SK-N-SH (cell line): ENCODE measurements at regions not wholly inside any gene's neighbourhood (a gene's known extent, or its start where the extent isn't known, plus 50 kb on each side); places are given as distances from the start of the nearest gene placed in this dataset.

ENCODE experiments used
- CTCF ChIA-PET: fragments of 300-600, 350-600 bp; formaldehyde crosslinking; extraction: SDS; loops from one replicate; lab custom pipeline; 2021; lab: Yijun Ruan, JAX
- POLR2A ChIA-PET: fragments of 350-600 bp; sonication (Branson Sonifier 250); formaldehyde crosslinking; extraction: SDS; loops from one replicate; lab custom pipeline; 2020; ENCODE audit warnings: antibody characterized with exemption, inconsistent platforms; lab: Yijun Ruan, JAX
- DNase-seq: peaks from one replicate; pipeline ENCODE4 v3.0.0; 2012
- H2AFZ ChIP-seq: fragments of 200-600 bp; sonication (generic); 2 replicates; pipeline ENCODE4 v1.8.1; 2016; ENCODE audit warnings: antibody characterized with exemption, mild to moderate bottlenecking, low read depth
- H3F3A ChIP-seq: fragments of 200-600 bp; sonication (generic); replicated peaks from 2 replicates; pipeline ENCODE3; 2016; ENCODE audit warnings: antibody characterized with exemption, mild to moderate bottlenecking; ENCODE audit not compliant: insufficient read depth
- H3K27ac ChIP-seq, 2 experiments: fragments of 200-500 bp in 1 of 2; fragments of 200-600 bp in 1 of 2; sonication (Bioruptor generic) in 1 of 2; sonication (generic), shearing (Covaris generic) in 1 of 2; 2 replicates each; pipeline versions ENCODE4 v1.5.1 to v1.6.1; 2014 to 2016; ENCODE audit warnings: low read depth in 2 of 2, inconsistent platforms in 1 of 2, low read length in 1 of 2, mild to moderate bottlenecking in 1 of 2, mixed read lengths in 1 of 2
- H3K27me3 ChIP-seq: fragments of 200-600 bp; sonication (generic), shearing (Covaris generic); 2 replicates; pipeline ENCODE4 v1.6.1; 2016; ENCODE audit warnings: mixed run types; ENCODE audit not compliant: insufficient read depth
- H3K36me3 ChIP-seq, 2 experiments: fragments of 200-500 bp in 1 of 2; fragments of 200-600 bp in 1 of 2; sonication (Bioruptor generic) in 1 of 2; sonication (generic) in 1 of 2; replicated peaks in 1 of 2; 2 replicates each; pipeline versions ENCODE3 to v1.5.1; 2014 to 2016; ENCODE audit warnings: low read length in 1 of 2, mild to moderate bottlenecking in 1 of 2; ENCODE audit not compliant: insufficient read depth in 2 of 2, control insufficient read depth in 1 of 2
- H3K4me1 ChIP-seq, 2 experiments: fragments of 200-500 bp in 1 of 2; fragments of 200-600 bp in 1 of 2; sonication (Bioruptor generic) in 1 of 2; sonication (generic), shearing (Covaris generic) in 1 of 2; 2 replicates each; pipeline versions ENCODE4 v1.5.1 to v1.6.1; 2014 to 2016; ENCODE audit warnings: low read depth in 1 of 2, low read length in 1 of 2, mixed run types in 1 of 2; ENCODE audit not compliant: insufficient read depth in 2 of 2, control insufficient read depth in 1 of 2
- H3K4me2 ChIP-seq: fragments of 200-600 bp; sonication (generic), shearing (Covaris generic); 2 replicates; pipeline ENCODE4 v1.6.1; 2017; ENCODE audit warnings: mixed run types
- H3K4me3 ChIP-seq, 2 experiments: fragments of 200-500 bp in 1 of 2; fragments of 200-600 bp in 1 of 2; sonication (Bioruptor generic) in 1 of 2; sonication (generic), shearing (Covaris generic) in 1 of 2; 2 replicates each; pipeline versions ENCODE4 v1.5.1 to v1.8.1; 2014 to 2016; ENCODE audit warnings: low read depth in 2 of 2, inconsistent platforms in 1 of 2, low read length in 1 of 2, mild to moderate bottlenecking in 1 of 2, mixed read lengths in 1 of 2, moderate library complexity in 1 of 2
- H3K79me2 ChIP-seq: fragments of 200-600 bp; sonication (generic); 2 replicates; pipeline ENCODE4 v1.8.1; 2017; ENCODE audit warnings: mild to moderate bottlenecking; ENCODE audit not compliant: insufficient read depth
- H3K9ac ChIP-seq: fragments of 200-600 bp; sonication (generic); 2 replicates; pipeline ENCODE4 v1.6.1; 2017; ENCODE audit warnings: mixed run types
- H3K9me2 ChIP-seq: fragments of 200-600 bp; sonication (generic); 2 replicates; pipeline ENCODE4 v1.6.1; 2017; ENCODE audit warnings: mixed run types
- H3K9me3 ChIP-seq: fragments of 200-600 bp; sonication (generic); 2 replicates; pipeline ENCODE4 v1.6.1; 2017; ENCODE audit warnings: mixed run types, mild to moderate bottlenecking, moderate library complexity
- H4K20me1 ChIP-seq: fragments of 200-600 bp; sonication (generic); 2 replicates; pipeline ENCODE4 v1.6.1; 2017; ENCODE audit warnings: mild to moderate bottlenecking, mixed run types; ENCODE audit not compliant: insufficient read depth
- CHD2 ChIP-seq: fragments of 150-350 bp; IDR thresholded peaks from 2 replicates; pipeline ENCODE4 v1.6.1; 2018; ENCODE audit warnings: low read length; ENCODE audit not compliant: partially characterized antibody
- ELF1 ChIP-seq: IDR thresholded peaks from 2 replicates; pipeline ENCODE4 v1.4.0; 2012
- FOSL2 ChIP-seq: IDR thresholded peaks from 2 replicates; pipeline ENCODE4 v1.4.0; 2012; ENCODE audit warnings: low read depth, mild to moderate bottlenecking, moderate library complexity, borderline replicate concordance
- FOXJ3 ChIP-seq: sonication (generic); formaldehyde crosslinking; IDR thresholded peaks from 2 replicates; pipeline ENCODE4 v1.5.1; 2020; ENCODE audit warnings: mild to moderate bottlenecking, missing genetic modification reagents
- FOXM1 ChIP-seq: IDR thresholded peaks from 2 replicates; pipeline ENCODE4 v1.4.0; 2012; ENCODE audit warnings: low read depth, mild to moderate bottlenecking
- GABPA ChIP-seq: IDR thresholded peaks from 2 replicates; pipeline ENCODE4 v1.4.0; 2012; ENCODE audit warnings: low read depth, mild to moderate bottlenecking
- GATA2 ChIP-seq: sonication (generic); formaldehyde crosslinking; IDR thresholded peaks from 2 replicates; pipeline ENCODE4 v1.5.0; 2020; ENCODE audit warnings: mild to moderate bottlenecking, missing genetic modification reagents
- MEF2A ChIP-seq: IDR thresholded peaks from 2 replicates; pipeline ENCODE4 v1.4.0; 2012; ENCODE audit warnings: low read depth, borderline replicate concordance
- MXI1 ChIP-seq: IDR thresholded peaks from 2 replicates; pipeline ENCODE4 v1.6.1; 2012; ENCODE audit warnings: mild to moderate bottlenecking, low read depth, low read length, improper control_type of control experiment
- NFIC ChIP-seq: IDR thresholded peaks from 2 replicates; pipeline ENCODE4 v1.4.0; 2012; ENCODE audit warnings: borderline replicate concordance
- NRF1 ChIP-seq: IDR thresholded peaks from 2 replicates; pipeline ENCODE4 v1.6.1; 2012; ENCODE audit warnings: low read depth, mild to moderate bottlenecking, low read length
- POLR2AphosphoS5 ChIP-seq: IDR thresholded peaks from 2 replicates; pipeline ENCODE4 v1.6.1; 2012; ENCODE audit warnings: low read depth, low read length
- RAD21 ChIP-seq: IDR thresholded peaks from 2 replicates; pipeline ENCODE4 v1.6.1; 2012; ENCODE audit warnings: mild to moderate bottlenecking, low read length
- SIN3A ChIP-seq: IDR thresholded peaks from 2 replicates; pipeline ENCODE4 v1.6.1; 2012; ENCODE audit warnings: low read depth, mild to moderate bottlenecking, low read length, moderate library complexity, borderline replicate concordance
- WGBS: methylation state at CpG from one replicate; pipeline ENCODE4 v1.1.6; 2017; ENCODE audit warnings: low lambda C conversion rate; 5-methylcytosine and 5-hydroxymethylcytosine counted together
- TF ChIP-seq, protein P1 (sequence below): fragments of 200-600 bp; sonication (generic); IDR thresholded peaks from 2 replicates; pipeline ENCODE4 v1.6.1; 2017; ENCODE audit warnings: antibody characterized with exemption, mild to moderate bottlenecking, moderate library complexity
- TF ChIP-seq, protein P2 (sequence below): IDR thresholded peaks from 2 replicates; pipeline ENCODE4 v1.6.1; 2012; ENCODE audit warnings: mild to moderate bottlenecking, low read depth, low read length, moderate library complexity
- TF ChIP-seq, protein P3 (sequence below): fragments of 150-350 bp; IDR thresholded peaks from 2 replicates; pipeline ENCODE4 v1.6.1; 2017; ENCODE audit warnings: antibody characterized with exemption, low read length, low read depth, borderline replicate concordance
- TF ChIP-seq, protein P4 (sequence below): IDR thresholded peaks from 2 replicates; pipeline ENCODE4 v1.4.0; 2012; ENCODE audit warnings: low read depth
- TF ChIP-seq, protein P5 (sequence below): fragments of 150-350 bp; IDR thresholded peaks from 2 replicates; pipeline ENCODE4 v1.6.1; 2016; ENCODE audit warnings: mild to moderate bottlenecking, low read depth, low read length
- TF ChIP-seq, protein P6 (sequence below): IDR thresholded peaks from 2 replicates; pipeline ENCODE4 v1.4.0; 2012; ENCODE audit warnings: low read depth, borderline replicate concordance
- TF ChIP-seq, protein P7 (sequence below): IDR thresholded peaks from 2 replicates; pipeline ENCODE4 v1.4.0; 2012; ENCODE audit warnings: low read depth, borderline replicate concordance
- TF ChIP-seq, protein P8 (sequence below): IDR thresholded peaks from 2 replicates; pipeline ENCODE4; 2012

DNA sequence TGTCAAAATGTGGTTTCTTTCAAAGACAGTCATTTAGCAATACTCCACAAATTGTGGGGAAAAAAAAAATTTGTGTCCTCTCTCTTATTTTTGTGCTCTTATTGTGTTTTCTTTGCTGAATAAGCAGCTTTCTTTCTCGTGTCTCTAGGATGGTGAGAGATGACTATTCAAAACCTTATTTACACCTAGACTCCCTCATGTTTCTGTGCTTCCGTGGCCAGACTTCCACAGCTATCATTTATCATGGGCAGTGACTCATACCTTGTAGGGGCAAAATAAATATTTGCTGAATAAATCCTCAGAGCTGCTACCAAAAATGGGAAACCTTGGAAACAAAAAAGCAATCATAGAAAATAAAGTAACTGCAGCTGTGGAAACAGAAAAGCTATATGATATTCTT, 204.9 kb upstream of the MIR17HG start:
- Histone ChIP-seq H3K4me2 (peak overlapping the region; percentile 46; the same call in 1 of the 2 replicates), H3K4me3 (no peak overlapping the region), H3K27me3 (no peaks in the 10 kb centered on the region), H3K4me1 (peaks cover 0 to 13% of the 10 kb centered on the region in 2 experiments; a peak in 2 of 4 replicates), H2AFZ (no peak overlapping the region), H3K9me3 (no peaks in the 10 kb centered on the region), H3K79me2 (no peaks in the 10 kb centered on the region), H3K9ac (no peak overlapping the region), H3F3A (no peaks in the 10 kb centered on the region), H4K20me1 (no peaks in the 10 kb centered on the region), H3K36me3 (no peaks in the 10 kb centered on the region), H3K27ac (peak overlapping the region; percentile 40 to 81; a peak in 3 of 4 replicates), H3K9me2 (no peaks in the 10 kb centered on the region)
- WGBS = 3% methylated on average over 2 of the region's 2 CpGs
- ChIA-PET CTCF (interaction anchor here (1.0 to 4.0 kb wide), 4 partner anchors 8 to 65 kb away, joined by 3 to 25 read pairs (median 4); no protein-coding TSS in a partner anchor), POLR2A (no interaction called here)
- no peak for DNase-seq
- no peak for TF ChIP-seq GABPA
- TF ChIP-seq FOXM1 = peak; percentile 40; the same call in 1 of the 2 replicates
- no peak for TF ChIP-seq CHD2
- no peak for TF ChIP-seq SIN3A
- TF ChIP-seq, protein P1, sequence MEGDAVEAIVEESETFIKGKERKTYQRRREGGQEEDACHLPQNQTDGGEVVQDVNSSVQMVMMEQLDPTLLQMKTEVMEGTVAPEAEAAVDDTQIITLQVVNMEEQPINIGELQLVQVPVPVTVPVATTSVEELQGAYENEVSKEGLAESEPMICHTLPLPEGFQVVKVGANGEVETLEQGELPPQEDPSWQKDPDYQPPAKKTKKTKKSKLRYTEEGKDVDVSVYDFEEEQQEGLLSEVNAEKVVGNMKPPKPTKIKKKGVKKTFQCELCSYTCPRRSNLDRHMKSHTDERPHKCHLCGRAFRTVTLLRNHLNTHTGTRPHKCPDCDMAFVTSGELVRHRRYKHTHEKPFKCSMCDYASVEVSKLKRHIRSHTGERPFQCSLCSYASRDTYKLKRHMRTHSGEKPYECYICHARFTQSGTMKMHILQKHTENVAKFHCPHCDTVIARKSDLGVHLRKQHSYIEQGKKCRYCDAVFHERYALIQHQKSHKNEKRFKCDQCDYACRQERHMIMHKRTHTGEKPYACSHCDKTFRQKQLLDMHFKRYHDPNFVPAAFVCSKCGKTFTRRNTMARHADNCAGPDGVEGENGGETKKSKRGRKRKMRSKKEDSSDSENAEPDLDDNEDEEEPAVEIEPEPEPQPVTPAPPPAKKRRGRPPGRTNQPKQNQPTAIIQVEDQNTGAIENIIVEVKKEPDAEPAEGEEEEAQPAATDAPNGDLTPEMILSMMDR = no peak
- TF ChIP-seq RAD21 = no peak
- TF ChIP-seq FOXJ3 (CRISPR knock-in tag) = no peak
- TF ChIP-seq, protein P2, sequence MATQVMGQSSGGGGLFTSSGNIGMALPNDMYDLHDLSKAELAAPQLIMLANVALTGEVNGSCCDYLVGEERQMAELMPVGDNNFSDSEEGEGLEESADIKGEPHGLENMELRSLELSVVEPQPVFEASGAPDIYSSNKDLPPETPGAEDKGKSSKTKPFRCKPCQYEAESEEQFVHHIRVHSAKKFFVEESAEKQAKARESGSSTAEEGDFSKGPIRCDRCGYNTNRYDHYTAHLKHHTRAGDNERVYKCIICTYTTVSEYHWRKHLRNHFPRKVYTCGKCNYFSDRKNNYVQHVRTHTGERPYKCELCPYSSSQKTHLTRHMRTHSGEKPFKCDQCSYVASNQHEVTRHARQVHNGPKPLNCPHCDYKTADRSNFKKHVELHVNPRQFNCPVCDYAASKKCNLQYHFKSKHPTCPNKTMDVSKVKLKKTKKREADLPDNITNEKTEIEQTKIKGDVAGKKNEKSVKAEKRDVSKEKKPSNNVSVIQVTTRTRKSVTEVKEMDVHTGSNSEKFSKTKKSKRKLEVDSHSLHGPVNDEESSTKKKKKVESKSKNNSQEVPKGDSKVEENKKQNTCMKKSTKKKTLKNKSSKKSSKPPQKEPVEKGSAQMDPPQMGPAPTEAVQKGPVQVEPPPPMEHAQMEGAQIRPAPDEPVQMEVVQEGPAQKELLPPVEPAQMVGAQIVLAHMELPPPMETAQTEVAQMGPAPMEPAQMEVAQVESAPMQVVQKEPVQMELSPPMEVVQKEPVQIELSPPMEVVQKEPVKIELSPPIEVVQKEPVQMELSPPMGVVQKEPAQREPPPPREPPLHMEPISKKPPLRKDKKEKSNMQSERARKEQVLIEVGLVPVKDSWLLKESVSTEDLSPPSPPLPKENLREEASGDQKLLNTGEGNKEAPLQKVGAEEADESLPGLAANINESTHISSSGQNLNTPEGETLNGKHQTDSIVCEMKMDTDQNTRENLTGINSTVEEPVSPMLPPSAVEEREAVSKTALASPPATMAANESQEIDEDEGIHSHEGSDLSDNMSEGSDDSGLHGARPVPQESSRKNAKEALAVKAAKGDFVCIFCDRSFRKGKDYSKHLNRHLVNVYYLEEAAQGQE = no peak
- TF ChIP-seq, protein P3, sequence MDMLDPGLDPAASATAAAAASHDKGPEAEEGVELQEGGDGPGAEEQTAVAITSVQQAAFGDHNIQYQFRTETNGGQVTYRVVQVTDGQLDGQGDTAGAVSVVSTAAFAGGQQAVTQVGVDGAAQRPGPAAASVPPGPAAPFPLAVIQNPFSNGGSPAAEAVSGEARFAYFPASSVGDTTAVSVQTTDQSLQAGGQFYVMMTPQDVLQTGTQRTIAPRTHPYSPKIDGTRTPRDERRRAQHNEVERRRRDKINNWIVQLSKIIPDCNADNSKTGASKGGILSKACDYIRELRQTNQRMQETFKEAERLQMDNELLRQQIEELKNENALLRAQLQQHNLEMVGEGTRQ = no peak
- peak; percentile 55 for TF ChIP-seq NFIC
- no peak for TF ChIP-seq GATA2 (CRISPR knock-in tag)
- no peak for TF ChIP-seq MXI1
- TF ChIP-seq, protein P4, sequence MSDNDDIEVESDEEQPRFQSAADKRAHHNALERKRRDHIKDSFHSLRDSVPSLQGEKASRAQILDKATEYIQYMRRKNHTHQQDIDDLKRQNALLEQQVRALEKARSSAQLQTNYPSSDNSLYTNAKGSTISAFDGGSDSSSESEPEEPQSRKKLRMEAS = 0 out of 2 replicates have a peak, but pooled peaks have one; percentile 34
- TF ChIP-seq ELF1 = no peak
- TF ChIP-seq, protein P5, sequence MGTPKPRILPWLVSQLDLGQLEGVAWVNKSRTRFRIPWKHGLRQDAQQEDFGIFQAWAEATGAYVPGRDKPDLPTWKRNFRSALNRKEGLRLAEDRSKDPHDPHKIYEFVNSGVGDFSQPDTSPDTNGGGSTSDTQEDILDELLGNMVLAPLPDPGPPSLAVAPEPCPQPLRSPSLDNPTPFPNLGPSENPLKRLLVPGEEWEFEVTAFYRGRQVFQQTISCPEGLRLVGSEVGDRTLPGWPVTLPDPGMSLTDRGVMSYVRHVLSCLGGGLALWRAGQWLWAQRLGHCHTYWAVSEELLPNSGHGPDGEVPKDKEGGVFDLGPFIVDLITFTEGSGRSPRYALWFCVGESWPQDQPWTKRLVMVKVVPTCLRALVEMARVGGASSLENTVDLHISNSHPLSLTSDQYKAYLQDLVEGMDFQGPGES = no peak
- peak; percentile 83 for TF ChIP-seq FOSL2
- TF ChIP-seq POLR2AphosphoS5 = peak; percentile 44; the same call in 1 of the 2 replicates
- TF ChIP-seq, protein P6, sequence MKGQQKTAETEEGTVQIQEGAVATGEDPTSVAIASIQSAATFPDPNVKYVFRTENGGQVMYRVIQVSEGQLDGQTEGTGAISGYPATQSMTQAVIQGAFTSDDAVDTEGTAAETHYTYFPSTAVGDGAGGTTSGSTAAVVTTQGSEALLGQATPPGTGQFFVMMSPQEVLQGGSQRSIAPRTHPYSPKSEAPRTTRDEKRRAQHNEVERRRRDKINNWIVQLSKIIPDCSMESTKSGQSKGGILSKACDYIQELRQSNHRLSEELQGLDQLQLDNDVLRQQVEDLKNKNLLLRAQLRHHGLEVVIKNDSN = no peak
- TF ChIP-seq MEF2A = no peak
- TF ChIP-seq, protein P7, sequence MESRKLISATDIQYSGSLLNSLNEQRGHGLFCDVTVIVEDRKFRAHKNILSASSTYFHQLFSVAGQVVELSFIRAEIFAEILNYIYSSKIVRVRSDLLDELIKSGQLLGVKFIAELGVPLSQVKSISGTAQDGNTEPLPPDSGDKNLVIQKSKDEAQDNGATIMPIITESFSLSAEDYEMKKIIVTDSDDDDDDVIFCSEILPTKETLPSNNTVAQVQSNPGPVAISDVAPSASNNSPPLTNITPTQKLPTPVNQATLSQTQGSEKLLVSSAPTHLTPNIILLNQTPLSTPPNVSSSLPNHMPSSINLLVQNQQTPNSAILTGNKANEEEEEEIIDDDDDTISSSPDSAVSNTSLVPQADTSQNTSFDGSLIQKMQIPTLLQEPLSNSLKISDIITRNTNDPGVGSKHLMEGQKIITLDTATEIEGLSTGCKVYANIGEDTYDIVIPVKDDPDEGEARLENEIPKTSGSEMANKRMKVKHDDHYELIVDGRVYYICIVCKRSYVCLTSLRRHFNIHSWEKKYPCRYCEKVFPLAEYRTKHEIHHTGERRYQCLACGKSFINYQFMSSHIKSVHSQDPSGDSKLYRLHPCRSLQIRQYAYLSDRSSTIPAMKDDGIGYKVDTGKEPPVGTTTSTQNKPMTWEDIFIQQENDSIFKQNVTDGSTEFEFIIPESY = no peak
- TF ChIP-seq NRF1 = no peak
- TF ChIP-seq, protein P8, sequence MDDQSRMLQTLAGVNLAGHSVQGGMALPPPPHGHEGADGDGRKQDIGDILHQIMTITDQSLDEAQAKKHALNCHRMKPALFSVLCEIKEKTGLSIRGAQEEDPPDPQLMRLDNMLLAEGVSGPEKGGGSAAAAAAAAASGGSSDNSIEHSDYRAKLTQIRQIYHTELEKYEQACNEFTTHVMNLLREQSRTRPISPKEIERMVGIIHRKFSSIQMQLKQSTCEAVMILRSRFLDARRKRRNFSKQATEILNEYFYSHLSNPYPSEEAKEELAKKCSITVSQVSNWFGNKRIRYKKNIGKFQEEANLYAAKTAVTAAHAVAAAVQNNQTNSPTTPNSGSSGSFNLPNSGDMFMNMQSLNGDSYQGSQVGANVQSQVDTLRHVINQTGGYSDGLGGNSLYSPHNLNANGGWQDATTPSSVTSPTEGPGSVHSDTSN = peak; percentile 87
